Neuronal stem cell (in vitro differentiated cells): ENCODE measurements at regions not wholly inside any gene's neighbourhood (a gene's known extent, or its start where the extent isn't known, plus 50 kb on each side); places are given as distances from the start of the nearest gene placed in this dataset.
"Not testable (repeated sequence)": the region's sequence is repeated elsewhere in the genome, so short reads cannot be mapped to it uniquely, and the experiment has no call there.

Source experiments
- DNase-seq: peaks from one replicate; pipeline ENCODE4 v3.0.0-alpha.2; 2013; ENCODE audit warnings: low spot score
- H2AFZ ChIP-seq: one replicate; pipeline ENCODE4 v1.6.1; 2013; ENCODE audit warnings: mild to moderate bottlenecking, low read length, inconsistent platforms
- H2AK5ac ChIP-seq: 2 replicates; pipeline ENCODE4 v1.6.1; 2013; ENCODE audit warnings: low read depth, mild to moderate bottlenecking, inconsistent platforms, low read length, moderate library complexity, mixed read lengths
- H2BK120ac ChIP-seq: 2 replicates; pipeline ENCODE4 v1.6.1; 2013; ENCODE audit warnings: low read depth, mild to moderate bottlenecking, inconsistent platforms, low read length, moderate library complexity, mixed read lengths
- H2BK12ac ChIP-seq: one replicate; pipeline ENCODE4 v1.6.1; 2013; ENCODE audit warnings: low read length, inconsistent platforms
- H2BK15ac ChIP-seq: 2 replicates; pipeline ENCODE4 v1.6.1; 2013; ENCODE audit warnings: mild to moderate bottlenecking, low read length, inconsistent platforms, mixed read lengths
- H2BK5ac ChIP-seq: one replicate; pipeline ENCODE4 v1.6.1; 2013; ENCODE audit warnings: inconsistent platforms, mild to moderate bottlenecking, low read length, moderate library complexity
- H3K14ac ChIP-seq: one replicate; pipeline ENCODE4 v1.6.1; 2013; ENCODE audit warnings: low read length, inconsistent platforms
- H3K18ac ChIP-seq: 2 replicates; pipeline ENCODE4 v1.6.1; 2013; ENCODE audit warnings: low read length, inconsistent platforms
- H3K23ac ChIP-seq: 2 replicates; pipeline ENCODE4 v1.6.1; 2013; ENCODE audit warnings: low read depth, mild to moderate bottlenecking, mixed read lengths, low read length, inconsistent platforms; ENCODE audit not compliant: poor library complexity
- H3K27ac ChIP-seq: replicated peaks from 3 replicates; pipeline ENCODE4 v1.5.1; 2013; ENCODE audit warnings: low read length, inconsistent platforms
- H3K27me3 ChIP-seq, 3 experiments: 2 replicates each; pipeline ENCODE4 v1.6.1; 2013; ENCODE audit warnings: low read length in 3 of 3, mild to moderate bottlenecking in 2 of 3, inconsistent platforms in 1 of 3, low read depth in 1 of 3, mixed read lengths in 1 of 3, moderate library complexity in 1 of 3; ENCODE audit not compliant: control insufficient read depth in 3 of 3, insufficient read depth in 3 of 3
- H3K36me3 ChIP-seq, 2 donors: replicated peaks in 1 of 2; 2 replicates each; pipeline ENCODE4 v1.6.1; 2013; ENCODE audit warnings: low read length in 2 of 2; ENCODE audit not compliant: control insufficient read depth in 2 of 2, insufficient read depth in 2 of 2
- H3K4ac ChIP-seq: 2 replicates; pipeline ENCODE4 v1.6.1; 2013; ENCODE audit warnings: inconsistent platforms, mild to moderate bottlenecking, low read length, moderate library complexity
- H3K4me1 ChIP-seq, 2 donors: 1 replicate in 1 of 2; 2 replicates in 1 of 2; pipeline ENCODE4 v1.6.1; 2013; ENCODE audit warnings: low read length in 2 of 2, low read depth in 1 of 2; ENCODE audit not compliant: control insufficient read depth in 2 of 2, insufficient read depth in 1 of 2
- H3K4me2 ChIP-seq: one replicate; pipeline ENCODE4 v1.6.1; 2013; ENCODE audit warnings: mild to moderate bottlenecking, low read length, inconsistent platforms; ENCODE audit not compliant: insufficient read depth, poor library complexity, severe bottlenecking
- H3K4me3 ChIP-seq, 2 donors: 2 replicates each; pipeline ENCODE4 v1.5.1; 2013; ENCODE audit warnings: low read length in 2 of 2, mild to moderate bottlenecking in 2 of 2, inconsistent platforms in 1 of 2, moderate library complexity in 1 of 2
- H3K79me1 ChIP-seq: one replicate; pipeline ENCODE4 v1.6.1; 2013; ENCODE audit warnings: low read depth, mild to moderate bottlenecking, inconsistent platforms, low read length, moderate library complexity
- H3K9ac ChIP-seq: one replicate; pipeline ENCODE4 v1.6.1; 2013; ENCODE audit warnings: mild to moderate bottlenecking, low read depth, low read length, inconsistent platforms; ENCODE audit not compliant: poor library complexity
- H3K9me3 ChIP-seq, 2 donors: replicated peaks in 1 of 2; 2 replicates each; pipeline versions ENCODE3 to v1.6.1; 2013; ENCODE audit warnings: low read length in 2 of 2, mild to moderate bottlenecking in 2 of 2, inconsistent platforms in 1 of 2, low read depth in 1 of 2, mixed read lengths in 1 of 2, moderate library complexity in 1 of 2; ENCODE audit not compliant: control insufficient read depth in 2 of 2, insufficient read depth in 1 of 2
- H4K8ac ChIP-seq: one replicate; pipeline ENCODE4 v1.6.1; 2013; ENCODE audit warnings: low read depth, mild to moderate bottlenecking, inconsistent platforms, low read length, moderate library complexity
- H4K91ac ChIP-seq: one replicate; pipeline ENCODE4 v1.6.1; 2013; ENCODE audit warnings: low read length, low read depth, mild to moderate bottlenecking, inconsistent platforms; ENCODE audit not compliant: poor library complexity
- WGBS, 2 donors: extraction: QIAGEN DNeasy Blood & Tissue Kit; methylation state at CpG; one replicate each; pipeline ENCODE4 v1.1.7; 2013; ENCODE audit warnings: missing lambda C conversion rate in 2 of 2, mixed read lengths in 1 of 2; ENCODE audit not compliant: insufficient read length in 2 of 2, insufficient replicate concordance in 1 of 2; ENCODE audit errors: extremely low coverage in 2 of 2; 5-methylcytosine and 5-hydroxymethylcytosine counted together

- H4K91ac ChIP-seq, H2AFZ ChIP-seq, H4K8ac ChIP-seq, H2AK5ac ChIP-seq, H2BK5ac ChIP-seq, H3K27me3 ChIP-seq, H3K4me2 ChIP-seq, H2BK15ac ChIP-seq, H3K4me3 ChIP-seq, H3K4me1 ChIP-seq, H3K9ac ChIP-seq, H3K14ac ChIP-seq, H3K79me1 ChIP-seq, H3K4ac ChIP-seq, DNase-seq, H3K36me3 ChIP-seq, H2BK120ac ChIP-seq, H3K23ac ChIP-seq, H3K27ac ChIP-seq, H3K18ac ChIP-seq, H3K9me3 ChIP-seq, H2BK12ac ChIP-seq: not testable (repeated sequence)
- WGBS, 2 donors, result no CpG with 5 or more reads among the region's 54 CpGs
Observed at GRCh38 chr5:19287548-19288277, 700.3 kb downstream of the CDH18 start.

- H2AFZ ChIP-seq, H3K23ac ChIP-seq, H3K79me1 ChIP-seq, DNase-seq, H3K14ac ChIP-seq, H3K27ac ChIP-seq, H3K9ac ChIP-seq, H2BK15ac ChIP-seq, H2BK5ac ChIP-seq, H3K36me3 ChIP-seq, H3K4ac ChIP-seq, H2AK5ac ChIP-seq, H3K27me3 ChIP-seq, H3K4me1 ChIP-seq, H3K4me3 ChIP-seq, H3K4me2 ChIP-seq, H4K8ac ChIP-seq, H4K91ac ChIP-seq, H3K9me3 ChIP-seq, H2BK12ac ChIP-seq, H3K18ac ChIP-seq, H2BK120ac ChIP-seq: not testable (repeated sequence)
- no CpG with 5 or more reads among the region's 8 CpGs for WGBS, 2 donors
Observed at GRCh38 chr5:19288311-19288710, 699.7 kb downstream of the CDH18 start.

GRCh38 chr5:19297934-19298333 lies 690.1 kb downstream of the CDH18 start:
- no peak overlapping the region for H2AFZ ChIP-seq
- H3K4ac ChIP-seq, result no peak overlapping the region
- no peak overlapping the region for H3K27ac ChIP-seq
- H3K4me2 ChIP-seq, result no peak overlapping the region
- no peak overlapping the region for H2AK5ac ChIP-seq
- no peak overlapping the region for H3K9ac ChIP-seq
- no peaks in the 10 kb centered on the region for H3K79me1 ChIP-seq
- no peak overlapping the region for H3K18ac ChIP-seq
- DNase-seq, result no peak
- no peaks in the 10 kb centered on the region for H3K36me3 ChIP-seq
- H3K27me3 ChIP-seq, result no peaks in the 10 kb centered on the region
- no peak overlapping the region for H3K14ac ChIP-seq
- no peak overlapping the region for H2BK5ac ChIP-seq
- no peak overlapping the region for H2BK120ac ChIP-seq
- H3K9me3 ChIP-seq, result no peaks in the 10 kb centered on the region
- no peak overlapping the region for H4K91ac ChIP-seq
- H3K4me1 ChIP-seq, result no peaks in the 10 kb centered on the region
- no CpG with 5 or more reads among the region's 2 CpGs for WGBS, 2 donors
- H2BK15ac ChIP-seq, result no peak overlapping the region
- H3K23ac ChIP-seq, result no peak overlapping the region
- H2BK12ac ChIP-seq, result no peak overlapping the region
- no peak overlapping the region for H3K4me3 ChIP-seq
- no peak overlapping the region for H4K8ac ChIP-seq

- no peak overlapping the region for H2AK5ac ChIP-seq
- no peak overlapping the region for H3K18ac ChIP-seq
- no peak for DNase-seq
- no peaks in the 10 kb centered on the region for H3K9me3 ChIP-seq
- H3K79me1 ChIP-seq, result no peaks in the 10 kb centered on the region
- no peak overlapping the region for H3K4me3 ChIP-seq
- H3K4me1 ChIP-seq, result no peaks in the 10 kb centered on the region
- H4K91ac ChIP-seq, result no peak overlapping the region
- H2BK12ac ChIP-seq, result no peak overlapping the region
- no peak overlapping the region for H4K8ac ChIP-seq
- H3K4me2 ChIP-seq, result no peak overlapping the region
- no peak overlapping the region for H3K23ac ChIP-seq
- H3K14ac ChIP-seq, result no peak overlapping the region
- H3K9ac ChIP-seq, result no peak overlapping the region
- no peak overlapping the region for H3K4ac ChIP-seq
- no peak overlapping the region for H2BK5ac ChIP-seq
- WGBS, 2 donors, result no CpG with 5 or more reads among the region's 1 CpG
- no peaks in the 10 kb centered on the region for H3K36me3 ChIP-seq
- H3K27ac ChIP-seq, result no peak overlapping the region
- no peak overlapping the region for H2BK15ac ChIP-seq
- no peaks in the 10 kb centered on the region for H3K27me3 ChIP-seq
- H2BK120ac ChIP-seq, result no peak overlapping the region
- no peak overlapping the region for H2AFZ ChIP-seq
Observed at GRCh38 chr5:19301271-19301670, 686.7 kb downstream of the CDH18 start.
